ENCODE measurements at regions not wholly inside any gene's neighbourhood (a gene's known extent, or its start where the extent isn't known, plus 50 kb on each side); places are given as distances from the start of the nearest gene placed in this dataset.

- TF ChIP-seq MIER1 (IDR thresholded peaks at IDR 0.05; ENCODE audit: low read depth) (no peak), TCF7L2 (IDR thresholded peaks at IDR 0.05; ENCODE audit: low read depth, low read length) (no peak), ZNF354B (CRISPR knock-in tag; IDR thresholded peaks at IDR 0.05) (no peak), RBFOX2 (IDR thresholded peaks at IDR 0.05; ENCODE audit: low read depth, low read length) (no peak), SRF (CRISPR knock-in tag; IDR thresholded peaks at IDR 0.05) (no peak), CAMTA2 (CRISPR knock-in tag; conservative IDR thresholded peaks at IDR 0.05) (no peak), ZNF318 (IDR thresholded peaks at IDR 0.05; ENCODE audit: borderline replicate concordance in 1 of 2, low read depth in 1 of 2) (no peak), CTBP1 (IDR thresholded peaks at IDR 0.05; ENCODE audit: borderline replicate concordance) (no peak), MCM5 (IDR thresholded peaks at IDR 0.05; ENCODE audit: low read depth) (no peak), RFX1 (IDR thresholded peaks at IDR 0.05) (no peak), POLR2H (tag; IDR thresholded peaks at IDR 0.05; ENCODE audit: low read depth) (no peak), PCBP2 (IDR thresholded peaks at IDR 0.05; ENCODE audit: low read depth, low read length, poor library complexity, severe bottlenecking) (no peak), LARP7 (IDR thresholded peaks at IDR 0.05) (no peak), ELF1 (tag; IDR thresholded peaks at IDR 0.05) (no peak), EWSR1 (IDR thresholded peaks at IDR 0.05; ENCODE audit: borderline replicate concordance, low read depth, partially characterized antibody) (no peak)
- no peak overlapping the region for H3K4me3 ChIP-seq
- H3K9me3 ChIP-seq (replicated peaks; ENCODE audit: control insufficient read depth, insufficient read depth, low read depth, low read length), result no peaks in the 10 kb centered on the region
- no peak overlapping the region for H3K9ac ChIP-seq (ENCODE audit: insufficient read depth in 1 of 2, low read depth in 2 of 2, low read length in 2 of 2)
- ChIA-PET CTCF (ENCODE audit: low intra/inter-chr PET ratio) (no interaction called here), POLR2A (interaction anchor here (1.2 kb wide), 1 partner anchor 12 kb away, joined by 4 read pairs; no protein-coding TSS in a partner anchor)
- DNase-seq (ENCODE audit: extremely low read depth in 1 of 4, low spot score in 3 of 4), result no peak
- intact Hi-C loops (cut with micrococcal nuclease), result no loop called here
- H3K4me2 ChIP-seq (ENCODE audit: insufficient read depth, low read length), result no peak overlapping the region
- H3K4me1 ChIP-seq (replicated peaks in 1 of 2; ENCODE audit: control insufficient read depth in 2 of 2, insufficient read depth in 2 of 2, low read length in 2 of 2), result no peaks in the 10 kb centered on the region; a peak in 1 of 5 replicates
- no peaks in the 10 kb centered on the region for H3K79me2 ChIP-seq (ENCODE audit: control insufficient read depth, insufficient read depth, low read length)
- BruUV-seq (replicated peaks), result no TSS peak
- H3K9me1 ChIP-seq (ENCODE audit: control insufficient read depth, insufficient read depth, low read length), result no peaks in the 10 kb centered on the region
- WGBS (ENCODE audit: insufficient coverage, low coverage, missing lambda C conversion rate), result 0% methylated on average over 4 of the region's 4 CpGs
- peaks cover 21 to 36% of the 10 kb centered on the region in 2 experiments for H3K27me3 ChIP-seq (ENCODE audit: control insufficient read depth in 2 of 2, insufficient read depth in 2 of 2, low read length in 2 of 2)
- no peak for FAIRE-seq
- no peaks in the 10 kb centered on the region for H3K36me3 ChIP-seq (ENCODE audit: control insufficient read depth, insufficient read depth, low read length)
- no peaks in the 10 kb centered on the region for H4K20me1 ChIP-seq (replicated peaks; ENCODE audit: control insufficient read depth, insufficient read depth, low read length)
- no peak for ATAC-seq
- in situ Hi-C loops (cut with MboI), result no loop called here
- no peak overlapping the region for H3K27ac ChIP-seq (ENCODE audit: extremely low read depth, low read depth, low read length)
- H2AFZ ChIP-seq (ENCODE audit: low read depth, low read length), result no peak overlapping the region
Measured at GRCh38 chr7:42852531-42852930, 59.3 kb downstream of the C7orf25 start.

Measured in K562 (cell line).